Caki2 (cell line): ENCODE measurements at regions not wholly inside any gene's neighbourhood (a gene's known extent, or its start where the extent isn't known, plus 50 kb on each side); places are given as distances from the start of the nearest gene placed in this dataset.
A peak's percentile ranks its signal among the peaks of the same experiment; 100 is the strongest.
"Not testable (repeated sequence)": the region's sequence is repeated elsewhere in the genome, so short reads cannot be mapped to it uniquely, and the experiment has no call there.

Source experiments
- DNase-seq: peaks from one replicate; pipeline ENCODE4 v3.0.0-alpha.2; 2015; ENCODE audit warnings: low read depth
- in situ Hi-C: cut with HindIII; loops from 2 replicates; pipeline ENCODE4 v1.10.0; 2016; ENCODE audit warnings: low sequenced_read_pairs, low pct_unique_long_range_greater_than_20kb, mixed read lengths

- in situ Hi-C loops, result not testable (repeated sequence)
Observed at GRCh38 chr6:148022279-148022678, 320.4 kb upstream of the SASH1 start.

GRCh38 chr6:148027201-148027600, 315.4 kb upstream of the SASH1 start:
- in situ Hi-C loops, result no loop called here

More at GRCh38 chr6:148022279-148022678, 320.4 kb upstream of the SASH1 start:
- DNase-seq, result not testable (repeated sequence)

GRCh38 chr6:148035806-148036390, 306.7 kb upstream of the SASH1 start:
- in situ Hi-C loops, result no loop called here
- no peak for DNase-seq

More at GRCh38 chr6:148027201-148027600, 315.4 kb upstream of the SASH1 start:
- DNase-seq, result no peak

GRCh38 chr6:148037496-148037895, 305.1 kb upstream of the SASH1 start:
- in situ Hi-C loops, result no loop called here
- DNase-seq, result no peak

GRCh38 chr6:148041546-148041945, 301.1 kb upstream of the SASH1 start:
- no peak for DNase-seq
- in situ Hi-C loops, result no loop called here

GRCh38 chr6:148042536-148042935, 300.1 kb upstream of the SASH1 start:
- no peak for DNase-seq
- in situ Hi-C loops, result no loop called here

GRCh38 chr6:148044261-148044751, 298.3 kb upstream of the SASH1 start:
- DNase-seq, result no peak
- in situ Hi-C loops, result no loop called here

GRCh38 chr6:148044921-148045320, 297.7 kb upstream of the SASH1 start:
- DNase-seq, result no peak
- in situ Hi-C loops, result no loop called here

- in situ Hi-C loops, result no loop called here
Observed at GRCh38 chr6:148053209-148053608, 289.4 kb upstream of the SASH1 start.

GRCh38 chr6:148053796-148054195, 288.8 kb upstream of the SASH1 start:
- DNase-seq, result no peak
- in situ Hi-C loops, result no loop called here

More at GRCh38 chr6:148053209-148053608, 289.4 kb upstream of the SASH1 start:
- DNase-seq, result no peak

GRCh38 chr6:148054219-148054618, 288.4 kb upstream of the SASH1 start:
- DNase-seq, result no peak
- in situ Hi-C loops, result no loop called here

- in situ Hi-C loops, result no loop called here
- peak; percentile 44 for DNase-seq
Observed at GRCh38 chr6:148055419-148055818, 287.2 kb upstream of the SASH1 start.

- DNase-seq, result no peak
- in situ Hi-C loops, result no loop called here
Observed at GRCh38 chr6:148059869-148060268, 282.8 kb upstream of the SASH1 start.

- peak; percentile 53 for DNase-seq
- in situ Hi-C loops, result no loop called here
Observed at GRCh38 chr6:148064406-148065134, 278.1 kb upstream of the SASH1 start.

GRCh38 chr6:148068437-148069061, 274.1 kb upstream of the SASH1 start:
- DNase-seq, result no peak
- in situ Hi-C loops, result no loop called here

GRCh38 chr6:148069256-148069655, 273.4 kb upstream of the SASH1 start:
- in situ Hi-C loops, result no loop called here
- DNase-seq, result no peak

- in situ Hi-C loops, result no loop called here
Observed at GRCh38 chr6:148074291-148074690, 268.3 kb upstream of the SASH1 start.

GRCh38 chr6:148074738-148075137, 267.9 kb upstream of the SASH1 start:
- no peak for DNase-seq
- in situ Hi-C loops, result no loop called here

More at GRCh38 chr6:148074291-148074690, 268.3 kb upstream of the SASH1 start:
- no peak for DNase-seq

GRCh38 chr6:148075352-148075751, 267.3 kb upstream of the SASH1 start:
- in situ Hi-C loops, result no loop called here
- DNase-seq, result no peak
